Head of caudate nucleus (tissue), 42 donors: ENCODE measurements at regions not wholly inside any gene's neighbourhood (a gene's known extent, or its start where the extent isn't known, plus 50 kb on each side); places are given as distances from the start of the nearest gene placed in this dataset.

Experiments
- DNase-seq, 42 donors: peaks; one replicate each; pipeline versions ENCODE4 v3.0.0 to v3.0.0-alpha.2; 2020 to 2021; ENCODE audit warnings: mixed read lengths in 7 of 42
- intact Hi-C: fragments of 100-400 bp; cut with DNase I; formaldehyde crosslinking; loops from one replicate; pipeline ENCODE4 v1.15.0; 2022

DNA sequence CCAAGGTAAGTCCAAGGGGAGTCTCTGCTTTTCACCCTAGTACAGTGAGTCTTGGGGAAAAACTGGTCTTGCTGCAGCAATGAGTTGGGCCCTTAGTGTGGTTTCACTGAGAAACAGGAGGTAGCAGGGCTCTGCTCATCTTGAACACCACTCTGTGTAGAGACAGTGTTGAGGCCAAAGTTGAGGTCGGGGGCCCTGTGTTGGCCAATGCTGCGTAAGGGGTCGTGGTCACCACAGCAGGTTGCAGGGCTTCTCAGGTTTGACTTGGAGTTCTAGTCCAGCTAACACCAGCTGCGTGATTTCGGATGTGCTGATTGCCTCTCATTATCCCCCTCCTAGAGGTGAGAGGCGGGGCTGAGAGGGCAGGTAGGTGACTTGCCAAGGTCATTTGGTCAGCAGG is 807.5 kb downstream of the VRK1 start:
- intact Hi-C loops, result no loop called here
- no peak for DNase-seq

GRCh38 chr14:97618401-97618800 is 821.2 kb downstream of the VRK1 start:
- no peak for DNase-seq
- intact Hi-C loops, result no loop called here

GRCh38 chr14:97618917-97619690 is 821.9 kb downstream of the VRK1 start:
- intact Hi-C loops, result no loop called here
- no peak for DNase-seq

- intact Hi-C loops, result no loop called here
- no peak for DNase-seq
These were observed 822.9 kb downstream of the VRK1 start for GRCh38 chr14:97620066-97620465.

DNA sequence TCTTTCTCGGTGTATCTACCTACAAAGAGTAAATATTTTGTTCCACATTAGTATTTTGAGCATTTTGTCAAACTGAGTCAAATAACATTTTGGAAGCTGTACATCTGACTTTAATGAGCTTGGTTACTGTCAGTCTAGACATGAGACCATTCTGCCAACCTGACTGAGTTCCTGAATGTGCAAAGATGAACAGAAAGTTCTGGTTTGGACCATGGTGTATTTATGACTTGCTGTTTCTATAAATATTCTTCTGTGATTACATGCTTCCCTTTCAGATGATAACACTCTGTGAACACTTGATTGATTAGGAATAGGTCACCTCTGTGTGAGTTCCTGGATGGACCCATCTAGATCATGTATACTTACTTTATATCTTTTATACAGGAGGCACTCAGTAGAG is 827.8 kb downstream of the VRK1 start:
- intact Hi-C loops, result no loop called here
- no peak for DNase-seq

- intact Hi-C loops, result no loop called here
- no peak for DNase-seq
These were observed 828.3 kb downstream of the VRK1 start for GRCh38 chr14:97625477-97625876.

GRCh38 chr14:97626088-97626487 is 828.9 kb downstream of the VRK1 start:
- no peak for DNase-seq
- intact Hi-C loops, result no loop called here

GRCh38 chr14:97630249-97630648 is 833.1 kb downstream of the VRK1 start:
- no peak for DNase-seq
- intact Hi-C loops, result no loop called here

DNA sequence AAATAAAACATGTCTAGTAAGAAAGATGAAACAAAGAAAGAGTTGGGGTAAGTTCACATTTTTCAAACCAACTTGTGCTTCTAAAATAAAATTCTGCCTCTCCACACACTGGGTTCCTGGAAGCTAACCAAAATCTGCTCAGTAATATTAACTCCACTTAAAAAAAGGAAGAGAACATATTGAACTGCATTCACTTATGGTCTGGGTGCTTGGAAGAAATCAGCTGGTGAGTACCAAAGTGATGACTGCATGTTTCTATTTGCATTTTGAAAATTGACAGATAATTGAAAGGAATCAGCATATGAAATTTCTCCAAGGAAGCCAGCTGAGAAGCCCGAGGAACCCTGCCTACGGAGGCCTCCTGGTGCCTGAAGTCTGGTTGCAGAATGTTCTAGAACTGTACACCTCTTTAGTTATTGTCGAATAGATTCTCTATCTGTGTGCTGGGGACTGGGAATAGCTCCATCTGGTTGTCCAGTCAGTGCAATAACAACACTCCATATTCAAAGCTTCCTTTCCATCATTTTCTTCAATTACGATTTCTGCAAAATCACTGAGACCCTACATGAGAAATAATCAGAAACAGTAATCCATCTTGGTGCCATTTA is 836.1 kb downstream of the VRK1 start:
- intact Hi-C loops, result no loop called here
- DNase-seq, result no peak

DNA sequence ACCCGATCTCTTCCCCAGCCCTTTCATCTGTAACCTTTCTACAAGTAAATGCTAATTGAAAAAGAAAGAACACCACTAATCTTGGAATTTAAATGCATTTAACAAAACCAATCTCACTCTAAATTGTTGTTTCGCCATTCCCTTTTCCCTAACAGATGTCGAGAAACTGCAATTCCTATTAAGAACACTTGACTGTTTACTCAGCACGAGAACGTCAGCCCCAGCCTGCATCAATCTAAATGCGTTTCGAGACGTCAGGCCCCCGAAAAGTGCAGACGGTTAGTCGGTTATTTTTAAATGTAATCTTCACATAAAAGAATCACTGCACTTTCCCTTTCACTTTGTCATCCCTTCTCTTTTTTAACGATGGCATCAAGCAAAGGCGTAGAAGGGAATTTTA is 837.6 kb downstream of the VRK1 start:
- intact Hi-C loops, result no loop called here
- peak in 34 of 42 donors; percentile 3 to 66 (median 30) for DNase-seq

- no peak for DNase-seq
- intact Hi-C loops, result no loop called here
These were observed 841.7 kb downstream of the VRK1 start for GRCh38 chr14:97638864-97639263.

DNA sequence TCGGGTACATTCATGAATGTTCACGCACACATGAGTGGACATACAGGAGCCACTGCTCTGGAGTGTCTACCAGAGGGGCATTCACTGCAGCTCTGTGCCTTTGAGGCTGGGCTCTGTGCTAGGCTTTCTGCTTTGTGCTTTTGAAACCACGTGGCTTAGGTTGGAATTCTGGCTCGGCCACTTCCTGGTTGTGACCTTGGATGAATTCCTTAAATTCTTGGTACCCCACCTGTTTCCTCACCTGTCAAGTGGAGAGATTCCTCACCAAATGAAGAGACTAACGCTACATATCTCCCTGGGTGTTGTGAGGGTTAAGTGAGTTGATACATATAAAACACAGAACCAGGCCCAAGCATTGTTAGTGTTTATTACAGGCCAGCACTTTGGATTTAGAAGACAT is 842.8 kb downstream of the VRK1 start:
- intact Hi-C loops, result no loop called here
- no peak for DNase-seq

GRCh38 chr14:97641827-97642226 is 844.6 kb downstream of the VRK1 start:
- no peak for DNase-seq

DNA sequence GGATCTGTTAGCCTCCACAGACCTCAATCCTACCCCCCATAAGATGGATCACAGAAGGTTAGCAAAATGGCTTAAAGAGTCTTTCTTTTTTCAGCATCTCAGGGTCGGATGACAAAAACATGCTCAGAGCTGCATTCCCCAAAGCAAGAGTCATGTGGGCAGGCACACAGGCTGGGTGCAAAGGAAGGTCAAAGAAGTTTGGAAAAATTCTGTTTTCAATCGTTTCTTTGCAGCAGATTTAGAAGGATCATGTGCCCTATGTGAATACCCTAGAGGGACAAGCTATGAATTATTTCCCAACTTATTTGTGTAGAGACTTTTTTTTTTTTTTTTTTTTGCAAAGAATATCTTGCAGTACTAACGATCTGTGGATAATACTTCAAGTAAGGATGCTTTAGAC is 845.4 kb downstream of the VRK1 start:
- no peak for DNase-seq

More at GRCh38 chr14:97641827-97642226, 844.6 kb downstream of the VRK1 start:
- intact Hi-C loops, result no loop called here

GRCh38 chr14:97644365-97644764 is 847.2 kb downstream of the VRK1 start:
- no peak for DNase-seq
- intact Hi-C loops, result no loop called here

More for the DNA sequence above, 845.4 kb downstream of the VRK1 start:
- intact Hi-C loops, result no loop called here

DNA sequence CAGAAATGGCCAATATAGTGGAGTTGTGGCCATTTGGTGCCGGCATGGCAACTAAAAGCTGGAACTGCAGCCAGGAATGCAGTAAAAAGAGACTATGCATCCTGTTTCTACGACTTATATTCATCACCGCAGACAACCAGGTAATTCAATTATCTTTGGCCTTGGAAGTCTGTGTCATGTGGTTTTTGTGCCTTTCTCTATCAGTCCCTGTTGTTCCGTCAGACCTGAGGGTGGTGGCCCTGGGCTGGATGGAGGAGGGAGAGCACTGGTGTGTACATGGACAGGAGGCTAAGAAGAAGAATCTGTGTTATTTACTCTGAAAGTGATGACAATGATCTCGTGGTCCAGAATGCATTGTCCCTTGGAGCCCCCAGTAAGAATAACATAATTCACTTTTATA is 852.6 kb downstream of the VRK1 start:
- intact Hi-C loops, result no loop called here
- DNase-seq, result no peak

- no peak for DNase-seq
- intact Hi-C loops, result no loop called here
These were observed 858.2 kb downstream of the VRK1 start for GRCh38 chr14:97655169-97655948.

GRCh38 chr14:97657609-97658008 is 860.4 kb downstream of the VRK1 start:
- no peak for DNase-seq
- intact Hi-C loops, result no loop called here

DNA sequence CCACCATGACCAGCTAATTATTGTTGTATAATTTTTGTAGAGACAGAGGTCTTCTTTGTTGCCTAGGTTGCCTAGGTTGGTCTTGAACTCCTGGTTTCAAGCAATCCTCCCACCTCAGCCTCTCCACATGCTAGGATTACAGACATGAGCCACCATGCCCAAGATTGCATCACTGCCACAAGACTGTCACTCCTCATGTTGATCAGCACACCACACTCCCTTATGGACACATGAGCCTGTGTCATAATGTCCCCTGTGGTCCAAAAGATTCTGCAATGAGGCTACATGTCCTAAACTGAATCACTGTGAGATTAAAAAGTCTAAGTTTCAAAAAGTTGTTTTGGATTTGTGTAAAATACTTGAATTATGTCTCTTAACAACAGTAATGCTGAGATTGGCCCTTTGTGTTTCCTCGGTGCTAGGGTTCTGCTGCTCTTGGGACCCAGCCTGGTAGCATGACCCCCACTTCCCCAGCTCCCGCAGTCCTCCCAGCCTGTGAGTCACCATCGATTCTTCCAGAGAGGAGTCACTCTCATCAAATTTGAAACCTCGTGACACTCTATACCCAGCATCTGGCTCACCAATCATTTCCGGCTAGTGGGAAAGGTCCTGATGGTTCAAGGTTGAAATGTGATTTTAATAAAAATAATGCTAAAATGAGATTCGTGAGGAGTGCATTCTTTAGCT is 890.9 kb downstream of the VRK1 start:
- intact Hi-C loops, result no loop called here
- DNase-seq, result no peak
